Mammary epithelial cell (primary cell): ENCODE measurements at regions not wholly inside any gene's neighbourhood (a gene's known extent, or its start where the extent isn't known, plus 50 kb on each side); places are given as distances from the start of the nearest gene placed in this dataset.

Experiments used
- EZH2 ChIP-seq: IDR thresholded peaks from 2 replicates; pipeline ENCODE4 v1.6.1; 2012; ENCODE audit warnings: low read length, inconsistent platforms, borderline replicate concordance
- TF ChIP-seq, protein P1 (sequence below), 2 donors: IDR thresholded peaks in 1 of 2; conservative IDR thresholded peaks in 1 of 2; 2 replicates each; pipeline ENCODE4 v1.5.1; 2011 to 2012; ENCODE audit warnings: inconsistent platforms in 2 of 2, low read length in 2 of 2, mild to moderate bottlenecking in 2 of 2, control low read depth in 1 of 2, low read depth in 1 of 2; ENCODE audit not compliant: insufficient read depth in 1 of 2; ENCODE audit errors: extremely low read depth in 1 of 2

DNA sequence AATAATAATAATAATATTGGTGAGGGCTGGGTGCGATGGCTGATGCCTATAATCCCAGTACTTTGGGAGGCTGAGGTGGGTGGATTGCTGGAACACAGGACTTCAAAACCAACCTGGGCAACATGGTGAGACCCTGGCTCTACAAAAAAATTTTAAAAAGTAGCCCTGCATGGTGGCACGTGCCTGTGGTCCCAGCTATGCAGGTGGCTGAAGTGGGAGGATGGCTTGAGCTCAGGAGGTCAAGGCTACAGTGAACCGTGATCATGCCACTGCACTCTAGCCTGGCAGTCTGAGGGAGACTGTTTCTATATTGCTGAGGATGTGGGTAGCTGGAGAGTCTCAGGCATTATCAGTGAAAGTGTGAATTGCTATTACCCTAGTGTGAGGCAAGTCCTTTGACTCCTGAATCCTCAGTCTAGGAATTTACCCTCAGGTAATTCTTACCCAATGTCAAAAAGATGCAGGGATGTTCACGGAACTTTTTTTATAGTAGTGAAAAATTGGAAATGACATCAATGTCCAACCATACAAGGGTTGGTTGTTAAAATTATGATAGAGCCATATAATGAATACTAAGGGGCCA lies 61.8 kb upstream of the RPL11 start:
- TF ChIP-seq, protein P1, sequence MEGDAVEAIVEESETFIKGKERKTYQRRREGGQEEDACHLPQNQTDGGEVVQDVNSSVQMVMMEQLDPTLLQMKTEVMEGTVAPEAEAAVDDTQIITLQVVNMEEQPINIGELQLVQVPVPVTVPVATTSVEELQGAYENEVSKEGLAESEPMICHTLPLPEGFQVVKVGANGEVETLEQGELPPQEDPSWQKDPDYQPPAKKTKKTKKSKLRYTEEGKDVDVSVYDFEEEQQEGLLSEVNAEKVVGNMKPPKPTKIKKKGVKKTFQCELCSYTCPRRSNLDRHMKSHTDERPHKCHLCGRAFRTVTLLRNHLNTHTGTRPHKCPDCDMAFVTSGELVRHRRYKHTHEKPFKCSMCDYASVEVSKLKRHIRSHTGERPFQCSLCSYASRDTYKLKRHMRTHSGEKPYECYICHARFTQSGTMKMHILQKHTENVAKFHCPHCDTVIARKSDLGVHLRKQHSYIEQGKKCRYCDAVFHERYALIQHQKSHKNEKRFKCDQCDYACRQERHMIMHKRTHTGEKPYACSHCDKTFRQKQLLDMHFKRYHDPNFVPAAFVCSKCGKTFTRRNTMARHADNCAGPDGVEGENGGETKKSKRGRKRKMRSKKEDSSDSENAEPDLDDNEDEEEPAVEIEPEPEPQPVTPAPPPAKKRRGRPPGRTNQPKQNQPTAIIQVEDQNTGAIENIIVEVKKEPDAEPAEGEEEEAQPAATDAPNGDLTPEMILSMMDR (conservative IDR thresholded peaks at IDR 0.05 in 1 of 2, IDR thresholded peaks at IDR 0.05 in 1 of 2; ENCODE audit: extremely low read depth in 1 of 2, insufficient read depth in 1 of 2, low read depth in 1 of 2, low read length in 2 of 2), result no peak
- TF ChIP-seq EZH2, result no peak
